Ovary (tissue), 7 donors: ENCODE measurements at regions not wholly inside any gene's neighbourhood (a gene's known extent, or its start where the extent isn't known, plus 50 kb on each side); places are given as distances from the start of the nearest gene placed in this dataset.

Source experiments
- DNase-seq, 5 donors: peaks; one replicate each; pipeline ENCODE4 v3.0.0-alpha.2; 2019 to 2020
- H3K27ac ChIP-seq, 2 donors: fragments of 200-600 bp; one replicate each; pipeline versions ENCODE4 v1.5.1 to v1.8.0; 2019 to 2022
- H3K27me3 ChIP-seq: fragments of 200-600 bp; one replicate; pipeline ENCODE4 v1.8.0; 2022
- H3K36me3 ChIP-seq: fragments of 200-600 bp; sonication (generic); one replicate; pipeline ENCODE4 v1.5.1; 2019
- H3K4me1 ChIP-seq: one replicate; pipeline ENCODE4 v1.8.1; 2013; ENCODE audit warnings: mild to moderate bottlenecking, moderate library complexity; ENCODE audit not compliant: insufficient read depth
- H3K4me3 ChIP-seq: fragments of 200-600 bp; sonication (generic); one replicate; pipeline ENCODE4 v1.5.1; 2017
- H3K9me3 ChIP-seq, 2 donors: fragments of 200-600 bp in 1 of 2; sonication (generic) in 1 of 2; one replicate each; pipeline versions ENCODE4 v1.5.1 to v1.8.1; 2013 to 2019; ENCODE audit warnings: mild to moderate bottlenecking in 1 of 2, moderate library complexity in 1 of 2
- EP300 ChIP-seq: sonication (generic); formaldehyde crosslinking; IDR thresholded peaks from one replicate; pipeline ENCODE4 v1.6.1; 2017; ENCODE audit warnings: antibody characterized with exemption
- POLR2A ChIP-seq: fragments of 450-650 bp; IDR thresholded peaks from one replicate; pipeline ENCODE4 v1.6.1; 2017; ENCODE audit warnings: antibody characterized with exemption, mild to moderate bottlenecking, moderate library complexity
- WGBS, 3 donors: extraction: QIAGEN DNeasy Blood & Tissue Kit in 1 of 3; methylation state at CpG; one replicate each; pipeline versions ENCODE4 v1.1.5 to v1.1.7; 2013 to 2017; 5-methylcytosine and 5-hydroxymethylcytosine counted together
- intact Hi-C, 4 donors: fragments of 100-400 bp; cut with DNase I; formaldehyde crosslinking; loops; one replicate each; pipeline versions ENCODE4 v1.11.0 to v1.15.1; 2022 to 2023
- TF ChIP-seq, protein P1 (sequence below), 3 donors: fragments of 450-650 bp in 2 of 3; fragments of 200-600 bp in 1 of 3; IDR thresholded peaks; one replicate each; pipeline versions ENCODE4 v1.5.1 to v1.8.0; 2016 to 2022; ENCODE audit warnings: antibody characterized with exemption in 3 of 3, mild to moderate bottlenecking in 1 of 3
- donor health status: DM: no; HTN: no; CAD: no; lungs with moderate emphysema.
- donor health status: DM: no; HTN: no; CAD: no.
- donor health status: Bipolar disorder and iron deficiency.
- donor health status: DM: no; HTN: no; CAD: no.
- donor health status: DM: yes; HTN: yes; CAD: no.

DNA sequence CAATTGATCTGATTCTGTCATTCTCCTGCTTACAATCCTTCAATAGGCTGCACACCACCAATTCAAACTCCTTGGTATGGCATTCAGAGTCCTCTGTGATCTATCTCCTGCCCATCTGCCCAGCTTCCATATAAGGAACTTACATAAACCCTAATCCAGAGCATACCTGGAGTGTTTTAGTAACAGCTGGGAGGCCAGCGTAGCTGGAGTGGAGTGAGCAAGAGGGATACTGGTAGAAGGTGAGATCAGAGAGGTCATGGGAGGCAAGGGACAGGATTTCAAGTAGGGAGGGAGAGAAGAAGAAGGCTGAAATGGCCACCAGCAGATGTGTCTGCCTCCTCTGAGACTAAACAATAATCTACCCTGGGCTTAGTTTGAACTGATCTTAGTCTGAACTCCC, 288.5 kb downstream of the MEF2C start:
- Histone ChIP-seq H3K4me1 (no peaks in the 10 kb centered on the region), H3K9me3 (no peaks in the 10 kb centered on the region), H3K4me3 (no peak overlapping the region), H3K27me3 (no peaks in the 10 kb centered on the region), H3K36me3 (no peaks in the 10 kb centered on the region), H3K27ac (no peak overlapping the region)
- DNase-seq: no peak
- WGBS, 3 donors: 42 to 48% (median 45%) methylated on average over 1 of the region's 1 CpG
- intact Hi-C loops: no loop called here
- TF ChIP-seq, protein P1, sequence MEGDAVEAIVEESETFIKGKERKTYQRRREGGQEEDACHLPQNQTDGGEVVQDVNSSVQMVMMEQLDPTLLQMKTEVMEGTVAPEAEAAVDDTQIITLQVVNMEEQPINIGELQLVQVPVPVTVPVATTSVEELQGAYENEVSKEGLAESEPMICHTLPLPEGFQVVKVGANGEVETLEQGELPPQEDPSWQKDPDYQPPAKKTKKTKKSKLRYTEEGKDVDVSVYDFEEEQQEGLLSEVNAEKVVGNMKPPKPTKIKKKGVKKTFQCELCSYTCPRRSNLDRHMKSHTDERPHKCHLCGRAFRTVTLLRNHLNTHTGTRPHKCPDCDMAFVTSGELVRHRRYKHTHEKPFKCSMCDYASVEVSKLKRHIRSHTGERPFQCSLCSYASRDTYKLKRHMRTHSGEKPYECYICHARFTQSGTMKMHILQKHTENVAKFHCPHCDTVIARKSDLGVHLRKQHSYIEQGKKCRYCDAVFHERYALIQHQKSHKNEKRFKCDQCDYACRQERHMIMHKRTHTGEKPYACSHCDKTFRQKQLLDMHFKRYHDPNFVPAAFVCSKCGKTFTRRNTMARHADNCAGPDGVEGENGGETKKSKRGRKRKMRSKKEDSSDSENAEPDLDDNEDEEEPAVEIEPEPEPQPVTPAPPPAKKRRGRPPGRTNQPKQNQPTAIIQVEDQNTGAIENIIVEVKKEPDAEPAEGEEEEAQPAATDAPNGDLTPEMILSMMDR (IDR thresholded peaks at IDR 0.05): no peak
- TF ChIP-seq POLR2A (no peak), EP300 (no peak)

- no peak overlapping the region for H3K27ac ChIP-seq
- H3K9me3 ChIP-seq: no peaks in the 10 kb centered on the region
- no peaks in the 10 kb centered on the region for H3K27me3 ChIP-seq
- WGBS, 3 donors: 84% methylated on average over 4 of the region's 4 CpGs
- H3K36me3 ChIP-seq: no peaks in the 10 kb centered on the region
- TF ChIP-seq POLR2A: no peak
- TF ChIP-seq, protein P1 (IDR thresholded peaks at IDR 0.05): no peak
- TF ChIP-seq EP300: no peak
- no peak overlapping the region for H3K4me3 ChIP-seq
- H3K4me1 ChIP-seq: no peaks in the 10 kb centered on the region
- intact Hi-C loops: no loop called here
- DNase-seq: no peak
Observed at GRCh38 chr5:88588609-88589008, 294.4 kb downstream of the MEF2C start.

DNA sequence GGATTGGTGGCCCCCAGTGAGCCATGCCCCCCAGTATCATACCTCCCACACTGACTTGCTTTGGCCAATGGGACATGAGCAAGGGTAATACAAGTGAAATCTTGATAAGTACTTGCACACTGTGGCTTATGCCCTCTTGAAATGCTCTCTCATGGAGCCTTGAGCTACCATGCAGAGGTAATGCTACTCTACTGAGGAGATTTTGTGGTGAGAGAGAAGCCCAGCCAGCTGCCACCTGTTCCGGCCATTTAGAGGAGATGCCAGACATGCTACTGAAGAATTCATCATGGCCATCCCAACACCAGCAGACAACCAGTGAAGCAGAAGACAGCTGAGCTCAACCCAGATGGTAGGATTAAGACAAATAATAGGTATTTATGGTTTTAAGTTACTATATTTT, 299.5 kb downstream of the MEF2C start:
- intact Hi-C loops: no loop called here
- 89 to 100% (median 92%) methylated on average over 1 of the region's 1 CpG for WGBS, 3 donors
- no peaks in the 10 kb centered on the region for H3K9me3 ChIP-seq

GRCh38 chr5:88558366-88558765, 289.7 kb upstream of the TMEM161B start:
- 88 to 90% (median 90%) methylated on average over 5 of the region's 5 CpGs for WGBS, 3 donors
- no peaks in the 10 kb centered on the region for H3K9me3 ChIP-seq
- DNase-seq: no peak
- no peaks in the 10 kb centered on the region for H3K27me3 ChIP-seq
- no peak overlapping the region for H3K4me3 ChIP-seq
- H3K27ac ChIP-seq: no peak overlapping the region
- TF ChIP-seq POLR2A (no peak), EP300 (no peak)
- TF ChIP-seq, protein P1 (IDR thresholded peaks at IDR 0.05): no peak
- intact Hi-C loops: no loop called here
- H3K36me3 ChIP-seq: no peaks in the 10 kb centered on the region
- no peaks in the 10 kb centered on the region for H3K4me1 ChIP-seq

More for the DNA sequence above, 299.5 kb downstream of the MEF2C start:
- H3K36me3 ChIP-seq: no peaks in the 10 kb centered on the region
- no peak for TF ChIP-seq EP300
- TF ChIP-seq, protein P1 (IDR thresholded peaks at IDR 0.05): no peak
- no peak for TF ChIP-seq POLR2A
- no peak for DNase-seq
- H3K27ac ChIP-seq: no peak overlapping the region
- H3K4me1 ChIP-seq: no peaks in the 10 kb centered on the region
- no peaks in the 10 kb centered on the region for H3K27me3 ChIP-seq
- H3K4me3 ChIP-seq: no peak overlapping the region

DNA sequence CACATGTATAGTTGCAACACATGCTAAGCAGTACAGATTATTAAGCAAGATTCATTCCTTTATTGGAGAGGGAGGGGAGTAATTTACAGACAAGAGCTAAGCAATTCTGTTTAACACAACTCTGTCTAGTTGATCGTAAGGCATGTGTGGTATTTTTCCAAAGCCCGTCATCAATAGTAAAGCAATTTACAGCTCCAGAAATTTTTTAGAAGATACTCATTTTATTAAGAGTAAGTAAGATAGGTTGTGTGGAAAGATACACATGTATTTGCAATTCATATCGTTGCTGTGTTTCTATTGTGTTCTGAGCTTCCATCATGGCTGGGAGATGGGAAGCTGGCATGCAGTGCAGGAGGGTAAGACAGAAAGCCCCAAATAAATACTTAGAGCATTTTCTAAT, 289.2 kb upstream of the TMEM161B start:
- DNase-seq: no peak
- no peaks in the 10 kb centered on the region for H3K36me3 ChIP-seq
- H3K27ac ChIP-seq: no peak overlapping the region
- H3K9me3 ChIP-seq: no peaks in the 10 kb centered on the region
- TF ChIP-seq POLR2A (no peak), EP300 (no peak)
- TF ChIP-seq, protein P1 (IDR thresholded peaks at IDR 0.05): no peak
- intact Hi-C loops: no loop called here
- H3K4me1 ChIP-seq: no peaks in the 10 kb centered on the region
- H3K4me3 ChIP-seq: no peak overlapping the region
- WGBS, 3 donors: 79 to 86% (median 80%) methylated on average over 3 of the region's 3 CpGs
- no peaks in the 10 kb centered on the region for H3K27me3 ChIP-seq
